HEK293T (cell line): ENCODE measurements at regions not wholly inside any gene's neighbourhood (a gene's known extent, or its start where the extent isn't known, plus 50 kb on each side); places are given as distances from the start of the nearest gene placed in this dataset.

ENCODE experiments used
- FOXM1 ChIP-seq: fragments of 450-650 bp; IDR thresholded peaks from 2 replicates; pipeline ENCODE4 v1.6.1; 2017; ENCODE audit warnings: mild to moderate bottlenecking, borderline replicate concordance
- HDGF ChIP-seq: fragments of 450-650 bp; IDR thresholded peaks from 2 replicates; pipeline ENCODE4 v1.6.1; 2017; ENCODE audit warnings: antibody characterized with exemption, borderline replicate concordance
- SP1 ChIP-seq: fragments of 450-650 bp; IDR thresholded peaks from 2 replicates; pipeline ENCODE4 v1.6.1; 2017

DNA sequence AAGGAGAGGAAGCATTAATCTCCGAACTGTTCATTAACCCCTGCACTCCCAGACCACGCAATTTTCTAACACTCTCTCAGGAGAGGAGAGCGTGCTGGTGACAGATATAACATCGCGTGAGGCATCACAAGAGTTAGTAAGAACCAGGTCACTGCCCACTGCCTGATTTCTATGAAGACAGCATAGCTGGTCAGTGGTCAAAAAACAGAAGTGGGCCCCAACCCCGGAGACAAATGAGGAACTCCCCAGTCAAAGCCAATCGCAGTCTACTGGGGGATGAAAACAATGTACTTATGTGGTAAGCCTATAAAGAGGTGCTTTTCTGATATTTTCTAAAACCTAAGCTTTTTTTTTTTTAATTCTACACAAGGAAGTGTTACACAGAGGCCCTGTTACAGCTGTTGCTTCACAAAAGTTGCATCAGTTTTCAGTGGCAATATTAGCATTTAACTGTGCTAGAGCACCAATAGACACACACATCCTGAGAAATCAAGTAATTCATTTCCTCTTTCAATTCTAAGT is 231.8 kb upstream of the IRF2BP2 start:
- TF ChIP-seq HDGF = no peak
- TF ChIP-seq SP1 = no peak
- TF ChIP-seq FOXM1 = no peak
